ENCODE measurements at regions not wholly inside any gene's neighbourhood (a gene's known extent, or its start where the extent isn't known, plus 50 kb on each side); places are given as distances from the start of the nearest gene placed in this dataset.

GRCh38 chr11:116108161-116108560 is 603.9 kb upstream of the CADM1 start:
- no CpG with 5 or more reads among the region's 2 CpGs for WGBS (ENCODE audit: insufficient coverage, low lambda C conversion rate)
- Histone ChIP-seq H3K4me1 (ENCODE audit: control insufficient read depth, insufficient read depth, low read length) (no peaks in the 10 kb centered on the region), H3K4me3 (ENCODE audit: low read length) (no peak overlapping the region), H3K27ac (ENCODE audit: low read length) (no peak overlapping the region), H3K9me3 (ENCODE audit: control insufficient read depth, low read depth, low read length) (no peaks in the 10 kb centered on the region), H3K27me3 (ENCODE audit: control insufficient read depth, insufficient read depth, low read length) (peaks cover 2% of the 10 kb centered on the region), H3K36me3 (ENCODE audit: control insufficient read depth, insufficient read depth, low read length) (no peaks in the 10 kb centered on the region)
- no peak for DNase-seq

- H3K27ac ChIP-seq (ENCODE audit: low read length) = no peak overlapping the region
- no CpG with 5 or more reads among the region's 3 CpGs for WGBS (ENCODE audit: insufficient coverage, low lambda C conversion rate)
- H3K36me3 ChIP-seq (ENCODE audit: control insufficient read depth, insufficient read depth, low read length) = no peaks in the 10 kb centered on the region
- no peaks in the 10 kb centered on the region for H3K9me3 ChIP-seq (ENCODE audit: control insufficient read depth, low read depth, low read length)
- no peak for DNase-seq
- peaks cover 2% of the 10 kb centered on the region for H3K27me3 ChIP-seq (ENCODE audit: control insufficient read depth, insufficient read depth, low read length)
- H3K4me1 ChIP-seq (ENCODE audit: control insufficient read depth, insufficient read depth, low read length) = no peaks in the 10 kb centered on the region
- H3K4me3 ChIP-seq (ENCODE audit: low read length) = no peak overlapping the region
These were observed 603.0 kb upstream of the CADM1 start for GRCh38 chr11:116107229-116107628.

DNA sequence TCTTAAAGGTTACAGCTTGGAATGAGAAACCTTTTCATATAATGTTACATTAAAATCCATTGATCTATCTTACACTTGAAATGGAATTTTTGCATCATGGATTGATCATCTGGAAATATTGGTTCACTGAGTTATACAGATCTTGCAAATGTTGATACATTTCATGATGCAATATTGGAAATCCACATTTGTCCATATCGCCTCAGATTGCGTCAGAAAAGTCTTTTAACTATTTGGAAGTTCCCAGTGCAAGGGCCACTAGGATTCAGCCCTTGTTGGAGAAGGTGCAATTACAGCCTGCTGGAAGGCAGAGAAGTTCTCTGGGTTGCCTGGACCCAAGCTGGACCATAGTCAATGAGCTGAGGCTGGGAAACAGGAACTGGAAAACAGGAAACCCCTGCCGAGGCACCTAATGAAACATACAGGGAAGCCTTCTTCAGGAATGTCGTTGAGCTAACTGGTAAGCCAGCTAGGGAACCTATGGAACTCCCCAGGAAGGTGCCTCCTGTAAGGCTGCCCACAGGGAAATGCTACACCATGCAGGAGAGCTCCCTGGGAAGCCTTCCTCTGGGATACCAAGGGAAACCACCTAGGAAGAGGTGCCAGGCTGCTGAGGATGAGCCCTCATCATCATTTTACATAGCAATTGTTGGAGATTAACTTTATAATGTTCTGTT is 600.4 kb upstream of the CADM1 start:
- H3K36me3 ChIP-seq (ENCODE audit: control insufficient read depth, insufficient read depth, low read length) = no peaks in the 10 kb centered on the region
- H3K4me1 ChIP-seq (ENCODE audit: control insufficient read depth, insufficient read depth, low read length) = no peaks in the 10 kb centered on the region
- H3K27ac ChIP-seq (ENCODE audit: low read length) = no peak overlapping the region
- H3K27me3 ChIP-seq (ENCODE audit: control insufficient read depth, insufficient read depth, low read length) = peaks cover 2% of the 10 kb centered on the region
- no CpG with 5 or more reads among the region's 4 CpGs for WGBS (ENCODE audit: insufficient coverage, low lambda C conversion rate)
- no peak for DNase-seq
- no peaks in the 10 kb centered on the region for H3K9me3 ChIP-seq (ENCODE audit: control insufficient read depth, low read depth, low read length)
- no peak overlapping the region for H3K4me3 ChIP-seq (ENCODE audit: low read length)

GRCh38 chr11:116101902-116102301 is 597.7 kb upstream of the CADM1 start:
- Histone ChIP-seq H3K4me1 (ENCODE audit: control insufficient read depth, insufficient read depth, low read length) (no peaks in the 10 kb centered on the region), H3K4me3 (ENCODE audit: low read length) (no peak overlapping the region), H3K27me3 (ENCODE audit: control insufficient read depth, insufficient read depth, low read length) (peaks cover 2% of the 10 kb centered on the region), H3K36me3 (ENCODE audit: control insufficient read depth, insufficient read depth, low read length) (no peaks in the 10 kb centered on the region), H3K27ac (ENCODE audit: low read length) (no peak overlapping the region), H3K9me3 (ENCODE audit: control insufficient read depth, low read depth, low read length) (no peaks in the 10 kb centered on the region)
- no CpG with 5 or more reads among the region's 3 CpGs for whole genome bisulfite sequencing (ENCODE audit: insufficient coverage, low lambda C conversion rate)
- no peak for DNase-seq

- no peak for DNase-seq
- H3K9me3 ChIP-seq (ENCODE audit: control insufficient read depth, low read depth, low read length) = no peaks in the 10 kb centered on the region
- no CpG with 5 or more reads among the region's 2 CpGs for WGBS (ENCODE audit: insufficient coverage, low lambda C conversion rate)
- H3K36me3 ChIP-seq (ENCODE audit: control insufficient read depth, insufficient read depth, low read length) = no peaks in the 10 kb centered on the region
- peaks cover 3% of the 10 kb centered on the region for H3K27me3 ChIP-seq (ENCODE audit: control insufficient read depth, insufficient read depth, low read length)
- H3K4me1 ChIP-seq (ENCODE audit: control insufficient read depth, insufficient read depth, low read length) = no peaks in the 10 kb centered on the region
- no peak overlapping the region for H3K4me3 ChIP-seq (ENCODE audit: low read length)
- H3K27ac ChIP-seq (ENCODE audit: low read length) = no peak overlapping the region
These were observed 595.8 kb upstream of the CADM1 start for GRCh38 chr11:116100016-116100415.

DNA sequence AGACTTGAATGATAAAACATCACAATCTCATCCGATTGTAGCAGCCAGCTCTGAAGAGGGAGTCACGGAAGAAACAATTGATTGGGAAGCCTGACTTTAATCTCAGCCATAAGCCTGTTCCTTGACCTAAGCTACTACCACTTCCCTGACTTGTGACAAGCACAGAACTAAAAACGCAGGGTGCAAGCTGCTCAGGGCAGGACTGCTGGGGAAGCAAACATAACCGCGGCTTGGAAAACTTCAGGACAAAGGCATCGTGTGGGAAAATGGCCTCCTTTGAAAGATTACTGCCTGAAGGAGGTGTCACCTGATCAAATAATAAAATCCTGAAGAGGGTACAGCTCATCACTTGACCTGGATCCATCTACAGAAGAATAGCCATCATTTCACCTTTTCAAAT is 595.3 kb upstream of the CADM1 start:
- Histone ChIP-seq H3K36me3 (ENCODE audit: control insufficient read depth, insufficient read depth, low read length) (no peaks in the 10 kb centered on the region), H3K27ac (ENCODE audit: low read length) (no peak overlapping the region), H3K4me1 (ENCODE audit: control insufficient read depth, insufficient read depth, low read length) (no peaks in the 10 kb centered on the region), H3K4me3 (ENCODE audit: low read length) (no peak overlapping the region), H3K9me3 (ENCODE audit: control insufficient read depth, low read depth, low read length) (no peaks in the 10 kb centered on the region), H3K27me3 (ENCODE audit: control insufficient read depth, insufficient read depth, low read length) (peaks cover 2% of the 10 kb centered on the region)
- DNase-seq = no peak
- WGBS (ENCODE audit: insufficient coverage, low lambda C conversion rate) = 80% methylated on average over 1 of the region's 6 CpGs

DNA sequence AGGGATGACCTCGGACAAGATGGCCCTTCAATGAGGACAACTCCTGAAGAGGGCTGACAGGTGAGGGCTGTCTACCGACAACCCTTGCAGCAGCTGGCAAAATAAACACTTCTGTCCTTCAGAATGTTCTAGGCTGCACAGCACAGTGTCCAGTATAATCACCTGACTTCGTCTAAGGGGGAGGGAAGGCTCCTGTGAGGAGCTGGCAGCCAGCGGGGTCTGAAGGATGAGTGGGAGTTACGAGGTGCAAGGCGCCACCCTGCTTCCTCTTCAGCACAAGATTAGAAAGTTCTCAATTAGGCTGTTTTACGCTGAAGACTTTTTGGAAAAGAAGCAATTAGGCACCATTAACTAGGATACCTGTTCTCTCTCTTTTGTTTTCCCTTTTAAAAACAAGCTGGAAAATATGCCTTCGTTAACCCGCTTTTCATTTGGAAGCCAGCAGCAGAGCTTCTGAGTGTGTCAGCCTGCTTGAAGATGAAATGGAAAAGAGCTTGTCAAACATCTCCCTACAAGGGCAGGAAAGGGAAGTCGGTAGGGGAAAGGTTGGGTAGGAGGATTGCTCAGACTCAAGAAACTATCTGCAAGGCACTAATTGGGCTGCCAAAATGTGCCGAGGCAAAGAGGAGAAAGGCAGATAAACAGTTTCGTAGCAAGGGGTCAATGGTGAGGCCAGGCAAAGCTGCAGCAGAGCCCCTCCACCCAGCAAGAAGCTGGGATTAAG is 592.2 kb upstream of the CADM1 start:
- no peak overlapping the region for H3K4me3 ChIP-seq (ENCODE audit: low read length)
- no peaks in the 10 kb centered on the region for H3K36me3 ChIP-seq (ENCODE audit: control insufficient read depth, insufficient read depth, low read length)
- no peaks in the 10 kb centered on the region for H3K9me3 ChIP-seq (ENCODE audit: control insufficient read depth, low read depth, low read length)
- no peak overlapping the region for H3K27ac ChIP-seq (ENCODE audit: low read length)
- H3K4me1 ChIP-seq (ENCODE audit: control insufficient read depth, insufficient read depth, low read length) = peaks cover under 1% of the 10 kb centered on the region
- WGBS (ENCODE audit: insufficient coverage, low lambda C conversion rate) = 80% methylated on average over 1 of the region's 12 CpGs
- H3K27me3 ChIP-seq (ENCODE audit: control insufficient read depth, insufficient read depth, low read length) = peaks cover 2% of the 10 kb centered on the region
- no peak for DNase-seq

GRCh38 chr11:116093481-116094270 is 589.5 kb upstream of the CADM1 start:
- H3K36me3 ChIP-seq (ENCODE audit: control insufficient read depth, insufficient read depth, low read length) = no peaks in the 10 kb centered on the region
- H3K27me3 ChIP-seq (ENCODE audit: control insufficient read depth, insufficient read depth, low read length) = peaks cover 2% of the 10 kb centered on the region
- DNase-seq = no peak
- H3K4me3 ChIP-seq (ENCODE audit: low read length) = no peak overlapping the region
- H3K9me3 ChIP-seq (ENCODE audit: control insufficient read depth, low read depth, low read length) = no peaks in the 10 kb centered on the region
- WGBS (ENCODE audit: insufficient coverage, low lambda C conversion rate) = no CpG with 5 or more reads among the region's 2 CpGs
- no peak overlapping the region for H3K27ac ChIP-seq (ENCODE audit: low read length)
- peaks cover 3% of the 10 kb centered on the region for H3K4me1 ChIP-seq (ENCODE audit: control insufficient read depth, insufficient read depth, low read length)

- DNase-seq = no peak
- Histone ChIP-seq H3K4me1 (ENCODE audit: control insufficient read depth, insufficient read depth, low read length) (peaks cover 3% of the 10 kb centered on the region), H3K36me3 (ENCODE audit: control insufficient read depth, insufficient read depth, low read length) (no peaks in the 10 kb centered on the region), H3K4me3 (ENCODE audit: low read length) (no peak overlapping the region), H3K27ac (ENCODE audit: low read length) (no peak overlapping the region), H3K27me3 (ENCODE audit: control insufficient read depth, insufficient read depth, low read length) (peaks cover 2% of the 10 kb centered on the region), H3K9me3 (ENCODE audit: control insufficient read depth, low read depth, low read length) (no peaks in the 10 kb centered on the region)
- WGBS (ENCODE audit: insufficient coverage, low lambda C conversion rate) = 100% methylated on average over 1 of the region's 7 CpGs
These were observed 588.9 kb upstream of the CADM1 start for GRCh38 chr11:116093065-116093464.

DNA sequence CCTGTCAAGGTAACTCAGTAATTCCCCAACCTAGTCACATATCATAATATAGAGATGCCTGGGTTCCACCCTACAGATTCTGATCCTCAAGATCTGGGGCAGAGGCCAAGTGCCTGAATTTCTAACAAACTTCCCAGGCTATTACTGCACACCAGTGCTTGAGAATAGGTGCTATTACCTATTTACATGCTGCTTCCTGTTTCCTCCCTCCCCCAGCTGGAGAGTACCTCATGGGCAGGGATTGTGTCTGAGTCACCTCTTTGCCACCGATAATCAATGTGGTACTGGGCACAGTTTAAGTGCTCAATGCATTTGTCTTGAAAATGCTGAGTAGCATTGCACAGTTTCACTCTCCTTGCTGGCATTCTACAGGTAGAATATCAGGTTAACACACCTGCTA is 582.2 kb upstream of the CADM1 start:
- Histone ChIP-seq H3K9me3 (ENCODE audit: control insufficient read depth, low read depth, low read length) (no peaks in the 10 kb centered on the region), H3K4me3 (ENCODE audit: low read length) (no peak overlapping the region), H3K36me3 (ENCODE audit: control insufficient read depth, insufficient read depth, low read length) (no peaks in the 10 kb centered on the region), H3K4me1 (ENCODE audit: control insufficient read depth, insufficient read depth, low read length) (peaks cover 2% of the 10 kb centered on the region), H3K27ac (ENCODE audit: low read length) (no peak overlapping the region), H3K27me3 (ENCODE audit: control insufficient read depth, insufficient read depth, low read length) (no peaks in the 10 kb centered on the region)
- WGBS (ENCODE audit: insufficient coverage, low lambda C conversion rate) = no CpG with 5 or more reads among the region's 1 CpG
- no peak for DNase-seq

Measured in large intestine (tissue), 3 donors.